Gastrocnemius medialis (tissue), 4 donors: ENCODE measurements at regions not wholly inside any gene's neighbourhood (a gene's known extent, or its start where the extent isn't known, plus 50 kb on each side); places are given as distances from the start of the nearest gene placed in this dataset.

Source experiments
- CTCF ChIP-seq, 5 experiments: fragments of 450-650 bp in 3 of 5; fragments of 200-600 bp in 2 of 5; sonication (generic) in 2 of 5; IDR thresholded peaks in 4 of 5; conservative IDR thresholded peaks in 1 of 5; 1 replicate in 4 of 5; 2 replicates in 1 of 5; pipeline ENCODE4 v1.5.1; 2016 to 2019; ENCODE audit warnings: antibody characterized with exemption in 5 of 5, mild to moderate bottlenecking in 3 of 5, moderate library complexity in 3 of 5
- POLR2A ChIP-seq, 2 donors: fragments of 450-650 bp; IDR thresholded peaks; one replicate each; pipeline ENCODE4 v1.6.1; 2017; ENCODE audit warnings: antibody characterized with exemption in 2 of 2, mild to moderate bottlenecking in 2 of 2, moderate library complexity in 2 of 2

GRCh38 chr3:22231061-22231460 lies 480.1 kb upstream of the ZNF385D start:
- TF ChIP-seq CTCF (IDR thresholded peaks at IDR 0.05 in 4 of 5, conservative IDR thresholded peaks at IDR 0.05 in 1 of 5) (no peak), POLR2A (IDR thresholded peaks at IDR 0.05) (no peak)
